ENCODE measurements at regions not wholly inside any gene's neighbourhood (a gene's known extent, or its start where the extent isn't known, plus 50 kb on each side); places are given as distances from the start of the nearest gene placed in this dataset.
A peak's percentile ranks its signal among the peaks of the same experiment; 100 is the strongest.

DNA sequence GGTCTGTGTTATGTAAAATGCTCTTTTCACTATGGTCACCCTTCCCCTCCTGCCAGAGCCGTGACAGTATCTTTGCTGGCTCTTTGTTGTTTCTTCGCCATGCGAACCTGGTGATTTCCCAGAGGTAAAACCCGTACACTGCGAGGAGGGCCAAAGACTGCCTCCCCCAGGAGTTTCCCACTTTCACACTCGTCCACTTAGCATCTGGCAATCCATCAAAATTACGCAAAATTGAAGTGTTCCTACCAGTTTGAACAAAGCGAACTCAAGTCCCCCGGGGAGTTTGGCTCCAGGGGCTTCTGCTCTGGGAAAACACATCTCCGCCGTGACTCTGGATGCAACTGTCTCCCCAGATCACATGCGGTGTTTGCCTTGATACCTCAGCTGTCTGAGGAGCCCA is 239.9 kb downstream of the FAM43A start:
- Histone ChIP-seq H3K9me3 (ENCODE audit: control insufficient read depth in 1 of 2, low read length in 2 of 2) (no peaks in the 10 kb centered on the region), H3K27ac (ENCODE audit: low read length) (no peak overlapping the region), H3K4me1 (ENCODE audit: control insufficient read depth in 1 of 2, insufficient read depth in 2 of 2, low read length in 2 of 2) (no peaks in the 10 kb centered on the region), H3K27me3 (ENCODE audit: low read depth, low read length) (no peaks in the 10 kb centered on the region), H3K36me3 (ENCODE audit: control insufficient read depth in 1 of 2, insufficient read depth in 2 of 2, low read length in 2 of 2) (no peaks in the 10 kb centered on the region), H3K4me3 (ENCODE audit: low read depth in 1 of 2, low read length in 2 of 2) (no peak overlapping the region)

GRCh38 chr3:194928227-194928626 is 242.5 kb downstream of the FAM43A start:
- Histone ChIP-seq H3K27ac (ENCODE audit: low read length) (no peak overlapping the region), H3K9me3 (ENCODE audit: control insufficient read depth in 1 of 2, low read length in 2 of 2) (no peaks in the 10 kb centered on the region), H3K4me3 (ENCODE audit: low read depth in 1 of 2, low read length in 2 of 2) (no peak overlapping the region), H3K36me3 (ENCODE audit: control insufficient read depth in 1 of 2, insufficient read depth in 2 of 2, low read length in 2 of 2) (no peaks in the 10 kb centered on the region), H3K27me3 (ENCODE audit: low read depth, low read length) (no peaks in the 10 kb centered on the region), H3K4me1 (ENCODE audit: control insufficient read depth in 1 of 2, insufficient read depth in 2 of 2, low read length in 2 of 2) (peaks cover 8 to 9% of the 10 kb centered on the region in 2 donors)

- no peaks in the 10 kb centered on the region for H3K27me3 ChIP-seq (ENCODE audit: low read depth, low read length)
- H3K36me3 ChIP-seq (ENCODE audit: control insufficient read depth in 1 of 2, insufficient read depth in 2 of 2, low read length in 2 of 2): no peaks in the 10 kb centered on the region
- H3K27ac ChIP-seq (ENCODE audit: low read length): no peak overlapping the region
- H3K9me3 ChIP-seq (ENCODE audit: control insufficient read depth in 1 of 2, low read length in 2 of 2): no peaks in the 10 kb centered on the region
- peaks cover 8 to 9% of the 10 kb centered on the region in 2 donors for H3K4me1 ChIP-seq (ENCODE audit: control insufficient read depth in 1 of 2, insufficient read depth in 2 of 2, low read length in 2 of 2)
- H3K4me3 ChIP-seq (ENCODE audit: low read depth in 1 of 2, low read length in 2 of 2): no peak overlapping the region
Measured at GRCh38 chr3:194928831-194929577, 243.3 kb downstream of the FAM43A start.

DNA sequence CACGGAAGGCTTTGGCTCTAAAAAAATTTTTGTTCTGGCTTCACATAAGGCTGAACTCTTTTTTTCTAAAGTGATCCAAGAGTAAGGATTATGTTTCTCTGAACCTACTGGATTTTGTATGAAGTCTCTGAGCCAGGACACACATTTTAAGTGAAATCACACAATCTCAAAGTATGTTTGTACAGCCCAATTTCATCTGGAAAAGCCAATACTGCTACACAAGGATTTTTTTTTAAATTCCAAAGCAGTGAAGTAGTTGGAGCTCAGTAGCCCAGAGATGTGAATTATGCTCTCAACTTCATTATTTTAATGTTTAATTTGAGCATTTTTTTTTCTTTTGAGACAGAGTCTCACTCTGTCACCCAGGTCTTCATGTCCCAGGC is 243.9 kb downstream of the FAM43A start:
- no peaks in the 10 kb centered on the region for H3K36me3 ChIP-seq (ENCODE audit: control insufficient read depth in 1 of 2, insufficient read depth in 2 of 2, low read length in 2 of 2)
- peaks cover 8 to 9% of the 10 kb centered on the region in 2 donors for H3K4me1 ChIP-seq (ENCODE audit: control insufficient read depth in 1 of 2, insufficient read depth in 2 of 2, low read length in 2 of 2)
- H3K9me3 ChIP-seq (ENCODE audit: control insufficient read depth in 1 of 2, low read length in 2 of 2): no peaks in the 10 kb centered on the region
- no peak overlapping the region for H3K27ac ChIP-seq (ENCODE audit: low read length)
- H3K27me3 ChIP-seq (ENCODE audit: low read depth, low read length): no peaks in the 10 kb centered on the region
- no peak overlapping the region for H3K4me3 ChIP-seq (ENCODE audit: low read depth in 1 of 2, low read length in 2 of 2)

DNA sequence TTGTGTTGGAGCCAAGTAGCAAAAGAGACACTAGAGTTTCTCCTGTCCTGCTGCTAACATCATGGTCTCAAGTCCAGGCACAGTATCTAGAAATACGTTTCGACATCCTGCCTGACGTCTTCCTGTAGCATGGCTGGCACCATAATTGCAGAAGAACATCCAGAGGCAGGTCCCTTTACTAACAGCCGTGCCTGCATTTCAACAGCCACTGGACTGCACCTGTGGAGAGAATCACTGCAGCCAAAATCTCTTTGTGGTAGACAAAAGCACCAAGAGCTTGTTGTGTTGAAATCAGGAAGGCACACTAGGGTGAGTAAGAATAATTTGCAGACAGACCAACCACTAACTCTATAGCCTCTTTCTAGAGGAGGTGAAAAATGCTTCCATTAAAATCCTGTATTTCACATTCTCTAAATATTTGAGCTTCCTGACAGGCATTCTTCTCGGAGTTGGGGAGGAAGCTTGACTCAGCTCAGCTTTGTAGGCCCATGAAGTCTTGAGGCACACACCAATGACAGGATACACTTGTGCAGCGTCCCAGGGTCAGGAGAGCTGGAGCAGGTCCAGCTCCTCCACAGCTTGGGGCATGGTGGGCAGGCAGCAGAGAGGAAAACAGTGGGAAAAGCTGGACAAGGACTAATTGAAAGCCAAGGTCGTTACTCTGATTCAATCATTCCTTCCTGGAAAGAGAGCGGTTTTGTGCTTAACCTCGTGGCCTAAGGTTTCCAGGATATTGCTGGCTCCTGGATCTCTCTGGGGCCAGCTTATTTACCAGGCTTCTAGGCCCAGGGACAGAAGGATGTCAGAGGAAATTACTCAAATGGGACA is 244.9 kb downstream of the FAM43A start:
- no peaks in the 10 kb centered on the region for H3K36me3 ChIP-seq (ENCODE audit: control insufficient read depth in 1 of 2, insufficient read depth in 2 of 2, low read length in 2 of 2)
- peak overlapping the region; percentile 25 for H3K27ac ChIP-seq (ENCODE audit: low read length)
- H3K4me1 ChIP-seq (ENCODE audit: control insufficient read depth in 1 of 2, insufficient read depth in 2 of 2, low read length in 2 of 2): peaks cover 8 to 9% of the 10 kb centered on the region in 2 donors
- H3K4me3 ChIP-seq (ENCODE audit: low read depth in 1 of 2, low read length in 2 of 2): no peak overlapping the region
- H3K9me3 ChIP-seq (ENCODE audit: control insufficient read depth in 1 of 2, low read length in 2 of 2): no peaks in the 10 kb centered on the region
- no peaks in the 10 kb centered on the region for H3K27me3 ChIP-seq (ENCODE audit: low read depth, low read length)

DNA sequence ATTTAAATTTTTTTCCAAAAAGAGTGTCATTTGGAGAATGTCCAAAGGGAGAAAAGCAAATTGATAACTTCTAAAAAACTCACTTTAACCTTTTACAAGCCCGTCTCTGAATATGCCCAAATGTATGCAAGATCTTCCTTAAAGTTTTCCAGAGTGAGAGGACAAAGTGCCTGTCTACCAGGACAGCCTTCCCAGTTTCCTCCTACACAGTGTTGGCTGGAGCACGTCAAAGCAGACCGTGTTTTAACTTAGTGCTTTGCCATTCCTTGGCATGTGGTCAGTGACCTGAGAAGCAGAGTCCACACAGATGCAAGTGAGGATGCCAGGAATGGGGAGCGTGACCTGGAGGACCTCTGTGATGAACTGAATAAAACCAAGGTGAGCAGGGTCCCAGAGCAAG is 245.7 kb downstream of the FAM43A start:
- Histone ChIP-seq H3K27ac (ENCODE audit: low read length) (peak overlapping the region; percentile 25), H3K27me3 (ENCODE audit: low read depth, low read length) (no peaks in the 10 kb centered on the region), H3K4me1 (ENCODE audit: control insufficient read depth in 1 of 2, insufficient read depth in 2 of 2, low read length in 2 of 2) (peaks cover 8 to 9% of the 10 kb centered on the region in 2 donors), H3K4me3 (ENCODE audit: low read depth in 1 of 2, low read length in 2 of 2) (no peak overlapping the region), H3K9me3 (ENCODE audit: control insufficient read depth in 1 of 2, low read length in 2 of 2) (no peaks in the 10 kb centered on the region), H3K36me3 (ENCODE audit: control insufficient read depth in 1 of 2, insufficient read depth in 2 of 2, low read length in 2 of 2) (no peaks in the 10 kb centered on the region)

GRCh38 chr3:194931865-194932264 is 246.2 kb downstream of the FAM43A start:
- Histone ChIP-seq H3K27me3 (ENCODE audit: low read depth, low read length) (no peaks in the 10 kb centered on the region), H3K27ac (ENCODE audit: low read length) (peak overlapping the region; percentile 2), H3K4me3 (ENCODE audit: low read depth in 1 of 2, low read length in 2 of 2) (no peak overlapping the region), H3K36me3 (ENCODE audit: control insufficient read depth in 1 of 2, insufficient read depth in 2 of 2, low read length in 2 of 2) (no peaks in the 10 kb centered on the region), H3K4me1 (ENCODE audit: control insufficient read depth in 1 of 2, insufficient read depth in 2 of 2, low read length in 2 of 2) (peaks cover 8 to 9% of the 10 kb centered on the region in 2 donors), H3K9me3 (ENCODE audit: control insufficient read depth in 1 of 2, low read length in 2 of 2) (no peaks in the 10 kb centered on the region)

DNA sequence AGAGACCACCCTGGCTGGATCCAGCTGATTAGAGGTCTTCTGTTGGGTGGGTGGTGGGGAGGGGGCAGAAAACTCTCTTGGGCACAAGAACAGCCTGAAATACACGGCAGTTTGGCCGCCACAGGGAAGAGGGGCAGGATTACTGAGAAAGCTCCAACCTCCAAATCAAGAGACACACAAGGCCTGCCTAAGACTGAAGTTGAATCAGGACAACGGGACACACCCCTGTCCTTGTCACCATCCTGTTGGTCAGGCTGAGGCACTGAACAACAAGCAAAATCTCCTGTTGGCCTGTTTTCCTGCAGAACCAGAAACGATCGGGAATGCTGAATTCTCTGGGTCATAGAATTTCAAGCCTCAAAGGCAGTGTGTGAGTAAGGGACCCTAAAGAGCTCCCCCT is 247.8 kb downstream of the FAM43A start:
- Histone ChIP-seq H3K27ac (ENCODE audit: low read length) (no peak overlapping the region), H3K4me1 (ENCODE audit: control insufficient read depth in 1 of 2, insufficient read depth in 2 of 2, low read length in 2 of 2) (peaks cover 8 to 9% of the 10 kb centered on the region in 2 donors), H3K4me3 (ENCODE audit: low read depth in 1 of 2, low read length in 2 of 2) (no peak overlapping the region), H3K9me3 (ENCODE audit: control insufficient read depth in 1 of 2, low read length in 2 of 2) (no peaks in the 10 kb centered on the region), H3K27me3 (ENCODE audit: low read depth, low read length) (no peaks in the 10 kb centered on the region), H3K36me3 (ENCODE audit: control insufficient read depth in 1 of 2, insufficient read depth in 2 of 2, low read length in 2 of 2) (no peaks in the 10 kb centered on the region)

DNA sequence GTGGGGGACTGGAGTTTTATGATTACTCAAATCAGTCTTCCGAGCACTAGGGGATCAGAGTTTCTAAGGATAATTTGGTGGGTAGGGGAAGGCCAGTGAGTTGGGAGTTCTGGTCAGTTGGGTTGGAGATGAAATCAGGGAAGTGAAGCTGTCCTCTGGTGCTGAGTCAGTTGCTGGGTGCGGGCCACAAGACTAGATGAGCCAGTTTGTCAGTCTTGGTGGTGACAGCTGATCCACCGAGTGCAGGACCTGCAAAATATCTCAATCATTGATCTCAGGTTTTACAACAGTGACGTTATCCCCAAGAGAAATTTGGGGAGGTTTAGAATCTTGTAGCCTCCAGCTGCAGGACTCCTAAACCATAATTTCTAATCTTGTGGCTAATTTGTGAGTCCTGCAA is 249.4 kb downstream of the FAM43A start:
- Histone ChIP-seq H3K27ac (ENCODE audit: low read length) (no peak overlapping the region), H3K4me1 (ENCODE audit: control insufficient read depth in 1 of 2, insufficient read depth in 2 of 2, low read length in 2 of 2) (peaks cover 8 to 21% of the 10 kb centered on the region in 2 donors), H3K27me3 (ENCODE audit: low read depth, low read length) (no peaks in the 10 kb centered on the region), H3K36me3 (ENCODE audit: control insufficient read depth in 1 of 2, insufficient read depth in 2 of 2, low read length in 2 of 2) (no peaks in the 10 kb centered on the region), H3K4me3 (ENCODE audit: low read depth in 1 of 2, low read length in 2 of 2) (no peak overlapping the region), H3K9me3 (ENCODE audit: control insufficient read depth in 1 of 2, low read length in 2 of 2) (no peaks in the 10 kb centered on the region)

- Histone ChIP-seq H3K27ac (ENCODE audit: low read length) (no peak overlapping the region), H3K27me3 (ENCODE audit: low read depth, low read length) (no peaks in the 10 kb centered on the region), H3K36me3 (ENCODE audit: control insufficient read depth in 1 of 2, insufficient read depth in 2 of 2, low read length in 2 of 2) (no peaks in the 10 kb centered on the region), H3K4me3 (ENCODE audit: low read depth in 1 of 2, low read length in 2 of 2) (no peak overlapping the region), H3K4me1 (ENCODE audit: control insufficient read depth in 1 of 2, insufficient read depth in 2 of 2, low read length in 2 of 2) (peaks cover 8 to 21% of the 10 kb centered on the region in 2 donors), H3K9me3 (ENCODE audit: control insufficient read depth in 1 of 2, low read length in 2 of 2) (no peaks in the 10 kb centered on the region)
Measured at GRCh38 chr3:194935632-194936470, 250.2 kb downstream of the FAM43A start.

GRCh38 chr3:194936659-194937058 is 251.0 kb downstream of the FAM43A start:
- Histone ChIP-seq H3K4me1 (ENCODE audit: control insufficient read depth in 1 of 2, insufficient read depth in 2 of 2, low read length in 2 of 2) (peaks cover 2 to 13% of the 10 kb centered on the region in 2 donors), H3K36me3 (ENCODE audit: control insufficient read depth in 1 of 2, insufficient read depth in 2 of 2, low read length in 2 of 2) (no peaks in the 10 kb centered on the region)

More at GRCh38 chr3:194936659-194937058, 251.0 kb downstream of the FAM43A start:
- Histone ChIP-seq H3K4me3 (ENCODE audit: low read depth in 1 of 2, low read length in 2 of 2) (no peak overlapping the region), H3K27me3 (ENCODE audit: low read depth, low read length) (no peaks in the 10 kb centered on the region), H3K9me3 (ENCODE audit: control insufficient read depth in 1 of 2, low read length in 2 of 2) (no peaks in the 10 kb centered on the region), H3K27ac (ENCODE audit: low read length) (no peak overlapping the region)

Data from muscle layer of duodenum (tissue), 2 donors.